T1000 (cell line): ENCODE measurements at regions not wholly inside any gene's neighbourhood (a gene's known extent, or its start where the extent isn't known, plus 50 kb on each side); places are given as distances from the start of the nearest gene placed in this dataset.

Experiments used
- DNase-seq: peaks from one replicate; lab custom pipeline; 2025; ENCODE audit warnings: mixed read lengths; lab: John Stamatoyannopoulos, UW

DNA sequence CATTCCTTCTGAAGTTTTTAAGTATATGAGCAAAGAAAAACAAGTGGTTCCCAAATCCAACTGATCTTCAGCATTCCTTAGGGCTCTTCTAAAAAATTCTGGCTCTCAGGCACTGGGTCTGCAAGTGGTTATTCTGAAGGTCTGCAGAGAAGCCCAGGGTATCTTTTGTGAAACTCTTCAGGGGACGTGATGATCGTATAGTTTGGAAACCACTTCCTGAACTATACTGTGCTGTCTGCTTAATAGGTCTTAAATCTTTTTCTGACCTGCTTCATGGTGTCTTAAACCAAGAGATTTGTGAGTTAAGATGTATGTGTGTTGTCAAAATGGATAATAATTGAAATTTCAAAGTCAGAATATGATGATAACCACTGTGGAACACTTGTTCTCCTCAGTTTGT lies 115.5 kb downstream of the LHX9 start:
- DNase-seq, result no peak

DNA sequence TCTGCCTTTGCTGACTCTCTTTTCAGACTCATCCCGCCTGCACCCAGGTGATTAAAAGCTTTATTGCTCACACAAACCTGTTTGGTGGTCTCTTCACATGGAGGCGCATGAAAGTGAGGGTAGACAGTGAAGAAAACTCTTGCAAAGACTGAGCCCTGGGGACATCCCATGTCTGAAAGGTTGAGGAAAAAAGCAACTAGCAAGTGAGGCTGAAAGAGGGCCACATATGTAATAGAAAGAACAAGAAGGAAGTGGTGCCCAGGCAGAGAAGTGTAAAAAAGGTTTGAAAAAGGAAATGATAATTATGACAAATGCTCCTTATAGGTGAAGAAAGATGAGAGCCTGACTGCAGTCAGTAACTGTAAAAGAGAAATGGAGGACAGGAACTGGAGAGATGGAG lies 115.9 kb upstream of the NEK7 start:
- no peak for DNase-seq

GRCh38 chr1:198042168-198042567 lies 114.6 kb upstream of the NEK7 start:
- DNase-seq, result no peak

GRCh38 chr1:198047913-198048312 lies 108.9 kb upstream of the NEK7 start:
- no peak for DNase-seq

DNA sequence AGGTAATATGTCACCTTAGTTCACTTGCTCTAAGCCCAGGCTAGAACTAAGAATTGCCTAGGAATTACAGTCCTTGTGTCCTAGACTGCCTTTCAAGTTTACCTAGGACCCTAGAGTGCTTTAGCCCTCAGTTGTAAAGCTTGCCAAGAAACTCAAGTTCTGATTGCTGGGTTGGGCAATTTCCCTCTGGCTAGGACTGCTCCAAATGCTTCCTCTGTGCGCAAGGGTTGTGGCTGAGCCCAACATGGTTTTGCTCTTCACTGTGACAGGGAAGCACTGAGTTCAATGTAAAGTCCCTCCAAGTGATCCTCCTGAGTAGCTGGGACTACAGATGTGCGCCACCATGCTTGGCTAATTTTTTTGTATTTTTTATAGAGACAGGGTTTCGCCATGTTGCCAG lies 102.3 kb upstream of the NEK7 start:
- no peak for DNase-seq

- no peak for DNase-seq
Observed at GRCh38 chr1:198056255-198056654, 100.5 kb upstream of the NEK7 start.

DNA sequence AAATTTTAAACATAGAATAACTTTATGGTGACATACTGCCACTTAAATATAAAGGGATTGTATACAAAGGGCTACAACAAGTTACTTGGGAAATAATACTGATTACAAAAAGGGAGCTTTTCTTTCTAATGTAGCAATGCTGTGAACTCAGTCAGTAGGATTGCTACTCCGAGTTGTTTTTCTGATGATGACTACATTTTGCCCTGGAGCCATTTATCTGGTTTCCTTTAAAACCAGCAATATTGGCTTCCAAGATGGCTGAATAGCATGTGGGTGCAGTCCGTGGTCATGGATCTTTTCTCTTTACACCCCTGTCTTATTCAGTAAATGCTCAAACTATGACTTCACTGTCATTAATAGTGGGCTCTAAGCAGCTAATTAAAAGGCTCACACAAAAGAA lies 92.6 kb upstream of the NEK7 start:
- no peak for DNase-seq

GRCh38 chr1:198068285-198068684 lies 88.5 kb upstream of the NEK7 start:
- DNase-seq, result no peak

DNA sequence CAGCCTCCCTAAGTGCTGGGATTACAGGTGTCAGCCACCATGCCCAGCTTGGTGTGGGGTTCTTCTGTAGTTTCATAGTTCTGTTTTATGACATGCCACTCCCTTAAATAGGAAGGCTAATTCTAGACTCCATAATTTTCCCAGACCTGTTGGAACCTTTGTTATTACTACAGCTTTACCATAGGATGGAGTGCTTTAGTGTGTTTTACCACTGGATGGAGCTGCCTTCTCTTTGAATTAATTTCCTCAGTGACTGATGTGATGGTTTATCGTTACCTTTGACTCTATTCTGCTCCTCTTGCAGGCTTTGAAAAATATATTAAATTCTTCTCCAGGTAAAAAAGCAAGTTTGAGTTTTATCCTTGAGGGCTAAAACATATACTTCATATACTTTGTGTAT lies 84.6 kb upstream of the NEK7 start:
- DNase-seq, result no peak

DNA sequence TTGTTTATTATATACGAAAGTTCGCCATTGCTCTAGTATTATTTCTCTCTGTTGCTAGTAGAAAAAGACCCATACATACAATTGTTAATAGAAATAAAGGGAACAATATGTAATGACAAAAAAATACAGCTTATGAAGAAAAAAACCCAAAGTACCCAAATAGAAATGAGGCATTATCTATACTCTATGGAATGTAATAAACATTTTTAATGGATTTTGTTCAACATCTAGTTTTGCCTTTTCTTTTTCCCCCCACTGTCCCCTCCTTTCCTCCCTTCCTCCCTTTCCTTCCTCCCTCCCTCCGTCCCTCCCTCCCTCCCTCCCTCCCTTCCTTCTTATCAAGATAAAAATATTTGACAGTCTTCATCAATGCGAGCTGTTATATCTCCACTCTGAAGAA lies 81.5 kb upstream of the NEK7 start:
- DNase-seq, result no peak

GRCh38 chr1:198079432-198079951 lies 77.3 kb upstream of the NEK7 start:
- no peak for DNase-seq

DNA sequence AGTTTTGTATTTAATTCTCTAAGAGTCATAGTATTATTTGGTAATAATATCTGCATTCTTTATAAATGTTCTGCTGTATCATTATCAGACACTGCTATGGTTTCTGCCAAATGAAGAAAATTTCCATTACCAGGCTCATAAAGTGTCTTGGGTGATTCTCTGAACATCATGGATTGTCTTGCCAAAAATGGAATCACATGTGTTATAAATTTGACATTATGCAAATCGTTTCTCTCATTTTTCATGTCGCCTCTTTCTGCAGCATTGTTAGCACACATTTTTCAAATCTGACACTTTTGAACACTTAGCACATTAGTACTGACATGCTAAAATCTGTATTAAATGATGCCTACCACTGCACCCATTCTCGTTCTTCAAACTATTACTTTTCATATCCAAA lies 74.2 kb upstream of the NEK7 start:
- no peak for DNase-seq

DNA sequence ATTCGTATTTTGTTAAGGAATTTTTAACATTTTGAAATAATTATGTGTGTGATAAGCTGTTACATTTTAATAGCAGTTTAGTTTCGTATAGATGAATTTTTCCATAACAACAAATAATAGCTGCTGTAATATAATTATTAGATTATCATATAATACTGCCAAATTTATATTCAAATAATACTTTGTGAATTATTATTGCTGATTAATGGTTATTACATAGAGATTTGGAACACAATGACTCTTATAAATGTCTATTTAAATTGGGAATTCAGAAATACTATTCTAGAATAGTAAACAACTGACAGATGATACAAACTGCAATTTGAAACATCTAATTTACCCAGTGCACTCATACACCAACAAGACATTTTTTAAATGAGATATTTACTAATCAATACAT lies 73.2 kb upstream of the NEK7 start:
- DNase-seq, result no peak

DNA sequence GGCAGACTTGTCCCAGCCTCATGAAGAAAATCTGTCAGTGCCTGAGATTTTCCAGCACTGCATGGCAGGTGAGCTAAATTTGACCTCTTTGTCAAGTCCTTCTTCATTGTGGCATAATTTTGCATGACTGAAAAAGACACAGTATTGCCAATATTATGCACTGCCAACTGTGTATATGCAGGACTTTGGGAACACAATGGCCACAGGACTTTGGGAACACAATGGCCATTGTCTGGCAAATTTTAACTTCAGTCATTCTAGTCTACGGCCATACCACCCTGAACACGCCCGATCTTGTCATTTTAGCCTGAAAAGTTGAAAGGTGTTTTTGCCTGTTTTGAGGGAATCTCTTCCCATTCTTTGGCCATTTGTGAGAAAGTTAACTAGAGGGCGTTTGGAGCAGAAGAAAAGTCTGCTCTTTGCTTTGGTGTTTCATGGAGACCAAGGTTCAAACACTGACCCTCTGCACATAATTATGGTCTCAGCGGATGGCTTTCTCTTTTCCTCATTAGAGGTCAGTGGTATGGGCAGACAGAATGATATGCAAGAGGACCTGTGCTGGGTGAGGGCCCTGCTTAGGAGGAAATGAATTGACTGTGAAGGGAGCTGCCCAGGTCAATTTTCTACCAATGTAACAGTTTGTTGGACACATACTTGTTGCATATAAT lies 72.4 kb upstream of the NEK7 start:
- DNase-seq, result no peak

GRCh38 chr1:198086051-198086745 lies 70.6 kb upstream of the NEK7 start:
- no peak for DNase-seq

DNA sequence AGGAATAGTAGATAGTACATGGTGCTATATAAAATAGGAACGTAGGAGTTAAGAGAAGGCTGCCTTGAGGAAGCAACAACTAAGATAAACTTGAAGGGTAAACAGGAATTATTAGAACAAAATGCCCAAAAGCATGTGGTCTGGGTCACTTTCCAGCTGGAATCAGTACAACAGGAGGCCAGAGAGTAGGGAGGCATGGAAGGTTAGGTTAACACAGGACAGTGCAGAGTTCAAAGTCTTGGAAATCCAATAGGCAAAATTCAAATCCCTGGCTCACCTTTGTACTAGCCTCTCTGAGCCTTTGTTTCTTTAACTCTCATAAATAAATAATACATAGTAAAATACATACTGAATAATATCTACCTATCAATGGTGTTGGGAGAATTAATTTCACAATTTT lies 69.0 kb upstream of the NEK7 start:
- DNase-seq, result no peak

DNA sequence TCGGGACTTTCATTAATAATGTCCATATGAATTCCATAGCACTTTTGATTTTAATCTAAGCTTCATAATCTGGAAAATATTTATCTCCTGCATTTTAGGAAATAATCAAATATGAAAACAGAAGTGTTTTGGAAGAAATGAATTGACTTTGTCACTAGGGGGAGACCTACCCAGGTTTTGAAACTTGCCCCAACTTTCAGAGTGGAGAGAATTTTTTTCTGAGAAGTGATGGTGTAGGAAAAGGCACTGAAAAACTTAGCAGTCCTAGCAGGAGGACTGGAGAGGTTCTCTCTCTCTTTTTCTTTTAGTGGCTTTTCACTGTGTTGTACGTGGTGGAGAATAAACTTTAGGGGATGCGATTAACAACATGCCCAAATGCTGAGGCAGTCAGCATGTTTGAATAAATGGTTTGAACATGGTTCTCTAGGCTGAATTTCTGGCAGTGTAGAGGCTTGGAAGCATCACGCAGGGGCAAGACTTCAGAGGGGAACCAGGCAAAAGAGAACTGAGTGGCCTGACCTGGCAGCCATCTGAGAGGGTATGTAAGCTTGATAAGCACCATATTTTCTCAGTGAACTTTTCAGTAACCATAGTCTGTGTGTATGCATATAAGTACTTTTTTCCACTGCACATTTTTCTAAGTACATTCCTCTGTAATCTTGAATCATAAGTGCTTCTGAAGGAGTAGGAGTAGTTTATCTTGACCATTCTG lies 68.3 kb upstream of the NEK7 start:
- DNase-seq, result no peak

GRCh38 chr1:198096390-198096789 lies 60.4 kb upstream of the NEK7 start:
- no peak for DNase-seq

DNA sequence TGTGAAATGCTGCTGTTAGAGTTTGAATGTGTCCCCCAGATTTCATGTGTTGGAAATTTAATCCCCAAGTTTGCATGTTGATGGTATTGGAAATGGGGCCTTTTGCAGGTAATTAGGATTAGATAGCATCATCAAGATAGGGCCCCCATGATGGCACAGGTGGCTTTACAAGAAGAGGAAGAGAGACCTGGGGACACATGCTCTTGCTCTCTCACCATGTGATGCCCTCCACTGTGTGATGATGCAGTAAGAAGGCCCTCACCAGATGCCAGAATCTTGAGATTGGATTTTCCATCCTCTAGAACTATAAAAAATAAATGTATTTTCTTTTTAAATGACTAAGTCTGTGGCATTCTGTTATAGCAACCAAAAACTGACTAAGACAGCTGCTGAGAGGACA lies 57.0 kb upstream of the NEK7 start:
- no peak for DNase-seq

DNA sequence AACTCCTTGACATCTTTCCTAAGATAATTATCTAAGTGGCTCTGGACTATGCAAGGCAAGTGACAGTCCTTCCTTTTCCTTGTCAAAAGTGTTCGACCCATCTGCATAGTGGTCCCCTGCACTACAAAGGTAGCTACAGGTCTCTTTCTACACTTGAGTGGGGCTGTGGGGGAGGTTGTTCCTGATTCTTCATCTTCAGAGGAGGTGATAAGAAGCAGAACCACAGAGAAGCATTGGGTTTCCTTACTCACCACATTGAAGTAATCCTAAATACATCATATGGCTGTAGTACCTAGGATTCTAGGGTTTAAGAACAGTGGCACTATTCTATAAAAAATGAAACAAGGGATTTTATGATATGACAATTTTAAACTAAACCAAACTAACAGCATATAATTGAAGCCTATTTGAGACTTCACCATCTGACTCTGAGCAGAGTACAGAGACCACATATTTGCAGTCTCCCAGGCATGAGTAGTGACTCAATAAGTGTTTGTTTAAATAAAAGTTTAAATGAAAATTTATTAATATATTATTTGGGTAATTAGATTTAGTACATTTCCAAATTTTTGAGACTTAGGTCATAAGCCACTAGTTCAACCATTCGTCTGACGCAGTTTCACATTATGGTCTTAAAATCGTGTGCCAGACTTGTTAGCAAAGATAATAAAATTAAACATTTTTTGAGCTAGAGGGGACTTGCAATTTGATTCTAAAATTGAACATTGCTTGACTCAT lies 54.9 kb upstream of the NEK7 start:
- DNase-seq, result no peak

GRCh38 chr1:198102454-198102827 lies 54.4 kb upstream of the NEK7 start:
- DNase-seq, result no peak

DNA sequence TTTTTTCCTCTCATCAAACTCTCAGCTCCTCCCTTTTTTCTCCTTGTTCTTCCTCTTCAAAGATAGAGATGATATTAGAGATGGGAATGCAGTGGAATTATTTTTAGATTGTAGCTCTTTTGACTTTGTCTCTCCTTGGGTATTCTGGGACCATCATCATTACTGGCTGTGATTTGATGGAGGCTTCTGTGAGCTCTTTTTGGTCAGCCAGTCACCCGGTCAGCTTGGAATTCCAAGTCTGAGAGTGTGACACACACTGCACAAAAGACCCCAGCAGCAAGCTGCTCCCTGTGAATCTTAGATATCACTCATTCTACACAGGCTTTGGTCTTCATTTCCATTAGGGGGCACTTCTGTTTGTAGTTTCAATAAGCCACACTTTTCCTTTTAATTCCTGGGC lies 51.6 kb upstream of the NEK7 start:
- DNase-seq, result no peak

DNA sequence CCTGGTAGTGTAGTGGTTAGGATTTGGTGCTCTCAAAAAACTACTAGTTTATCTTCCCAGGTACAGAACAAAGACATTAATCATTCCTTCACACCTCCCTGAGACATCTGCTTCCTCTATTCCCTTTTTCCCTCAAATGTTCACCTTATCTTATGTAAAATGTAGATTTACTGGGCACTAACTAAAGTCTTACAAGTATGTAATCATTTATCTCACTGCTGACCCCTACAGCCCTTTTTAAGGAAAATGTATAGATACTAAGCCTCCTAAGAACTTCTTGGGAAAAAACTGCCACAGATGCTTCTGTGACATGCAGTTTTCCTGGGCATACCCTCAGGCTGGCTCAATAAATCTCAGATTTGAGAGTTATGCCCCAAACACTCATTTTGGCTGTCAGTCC lies 50.8 kb upstream of the NEK7 start:
- no peak for DNase-seq
